NCI-H1048 (cell line): ENCODE measurements at regions not wholly inside any gene's neighbourhood (a gene's known extent, or its start where the extent isn't known, plus 50 kb on each side); places are given as distances from the start of the nearest gene placed in this dataset.
"Not testable (repeated sequence)": the region's sequence is repeated elsewhere in the genome, so short reads cannot be mapped to it uniquely, and the experiment has no call there.

ENCODE experiments used
- DNase-seq: peaks from one replicate; lab custom pipeline; 2025; lab: John Stamatoyannopoulos, UW

DNA sequence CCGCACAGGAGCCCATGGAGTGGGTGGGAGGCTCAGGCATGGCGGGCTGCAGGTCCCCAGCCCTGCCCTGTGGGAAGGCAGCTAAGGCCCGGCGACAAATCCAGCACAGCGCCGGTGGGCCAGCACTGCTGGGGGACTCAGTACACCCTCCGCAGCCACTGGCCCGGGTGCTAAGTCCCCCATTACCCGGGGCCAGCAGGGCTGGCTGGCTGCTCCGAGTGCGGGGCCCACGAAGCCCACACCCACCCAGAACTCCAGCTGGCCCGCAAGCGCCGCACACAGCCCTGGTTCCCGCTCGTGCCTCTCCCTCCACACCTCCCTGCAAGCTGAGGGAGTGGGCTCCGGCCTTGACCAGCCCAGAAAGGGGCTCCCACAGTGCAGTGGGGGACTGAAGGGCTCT is 610.0 kb upstream of the NRG3 start:
- not testable (repeated sequence) for DNase-seq

DNA sequence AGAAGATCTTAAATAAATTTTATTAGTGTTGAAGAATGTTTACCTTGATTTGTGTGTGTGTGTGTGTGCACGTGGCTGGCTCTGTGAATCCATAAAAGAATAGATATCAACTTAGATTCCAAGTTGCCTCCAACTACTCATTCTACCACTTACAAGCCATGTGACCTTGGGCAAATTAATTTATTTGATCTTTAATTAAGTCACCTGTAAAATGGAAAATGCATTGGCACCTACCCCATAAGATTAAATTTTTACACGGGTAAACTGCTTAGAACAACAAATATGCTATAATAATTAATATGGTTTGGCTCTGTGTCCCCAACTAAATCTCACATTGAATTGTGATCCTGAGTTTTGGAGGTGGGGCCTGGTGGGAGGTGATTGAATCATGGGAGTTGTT is 604.9 kb upstream of the NRG3 start:
- no peak for DNase-seq

DNA sequence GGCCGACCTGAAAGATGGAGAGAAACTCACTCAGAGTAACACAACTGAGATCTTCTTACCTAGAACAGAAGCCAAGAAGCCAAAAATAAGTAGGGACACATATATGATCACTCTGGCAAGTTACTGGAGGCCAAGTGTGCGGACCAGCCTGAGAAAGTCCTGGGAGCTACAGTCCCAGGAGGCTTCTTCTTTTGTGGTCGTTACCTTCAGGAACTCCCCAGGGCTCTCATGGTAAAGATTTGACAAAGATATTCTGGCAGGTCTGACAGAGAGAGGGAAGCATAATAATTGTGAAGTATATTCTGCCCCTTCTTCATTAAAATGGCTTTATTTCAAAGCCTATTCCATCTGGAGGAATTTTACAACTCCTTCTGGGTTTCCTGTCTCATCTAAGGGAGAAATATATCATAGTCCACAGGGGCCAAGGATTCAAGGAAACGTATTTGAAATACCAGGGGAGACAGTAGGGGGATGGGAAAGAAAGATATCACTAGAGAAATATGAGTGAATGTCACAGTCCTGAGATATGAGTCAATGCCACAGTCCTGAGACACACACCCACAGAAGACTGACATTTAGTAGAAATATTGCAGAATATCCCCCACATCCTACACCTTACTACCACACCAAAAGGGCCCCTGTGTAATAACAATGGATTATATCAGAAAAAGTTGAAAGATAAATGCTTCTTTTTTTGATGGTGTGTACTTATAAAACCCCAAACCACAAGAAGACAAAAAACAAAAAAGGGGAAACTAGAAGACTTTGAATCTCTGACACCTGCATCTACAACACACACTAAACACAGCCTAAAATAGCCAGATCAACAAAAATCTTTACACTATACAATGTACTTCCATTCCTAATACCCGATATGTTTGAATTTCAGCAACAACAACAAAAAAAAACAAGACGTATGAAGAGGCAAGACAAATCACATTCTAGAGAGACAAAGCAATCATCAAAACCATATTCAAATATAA is 594.2 kb upstream of the NRG3 start:
- no peak for DNase-seq

DNA sequence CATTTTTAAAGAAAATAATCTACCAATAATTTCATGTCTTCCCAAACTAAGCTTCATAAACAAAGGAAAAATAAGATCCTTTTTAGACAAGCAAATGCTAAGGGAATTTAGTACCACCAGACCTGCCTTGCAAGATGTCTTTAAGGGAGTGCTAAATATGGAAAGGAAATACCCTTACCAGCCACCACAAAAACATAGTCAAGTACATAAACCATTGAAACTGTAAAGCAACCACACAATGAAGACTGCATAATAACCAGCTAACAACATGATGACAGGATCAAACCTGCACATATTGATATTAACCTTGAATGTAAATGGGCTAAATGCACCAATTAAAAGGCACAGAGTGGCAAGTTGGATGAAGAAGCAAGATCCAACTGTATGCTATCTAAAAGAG is 586.5 kb upstream of the NRG3 start:
- no peak for DNase-seq

DNA sequence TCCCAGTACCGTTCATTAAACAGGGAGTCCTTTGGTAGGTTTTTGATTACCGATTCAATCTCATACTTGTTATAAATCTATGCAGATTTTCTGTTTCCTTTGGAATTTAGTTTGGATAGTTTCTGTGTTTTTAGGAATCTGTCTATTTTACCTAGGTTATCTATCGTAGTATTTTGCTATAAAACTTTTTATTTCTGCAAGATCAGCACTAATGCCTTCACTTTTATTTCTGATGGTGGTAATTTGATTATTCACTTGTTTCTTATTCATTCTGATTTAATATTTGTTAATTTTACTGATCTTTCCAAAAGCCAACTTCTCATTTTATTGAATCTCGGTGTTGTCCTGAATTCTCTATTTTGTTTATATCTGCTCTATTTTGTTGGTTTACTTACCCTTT is 577.7 kb upstream of the NRG3 start:
- DNase-seq = no peak

DNA sequence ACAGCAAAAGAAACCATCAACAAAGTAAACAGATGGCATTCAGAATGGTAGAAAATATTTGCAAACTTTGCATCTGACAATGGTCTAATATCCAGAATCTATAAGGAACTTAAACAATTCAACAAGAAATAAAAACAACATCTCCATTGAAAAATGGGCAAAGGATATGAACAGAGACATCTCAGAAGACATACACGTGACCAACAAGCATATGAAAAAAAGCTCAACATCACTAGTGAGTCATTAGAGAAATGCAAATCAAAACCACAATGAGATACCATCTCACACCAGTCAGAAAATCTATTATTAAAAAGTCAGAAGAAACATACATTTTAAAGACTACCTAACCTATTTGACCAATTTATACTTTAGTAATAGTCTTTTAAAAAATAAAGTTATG is 571.3 kb upstream of the NRG3 start:
- DNase-seq = no peak

DNA sequence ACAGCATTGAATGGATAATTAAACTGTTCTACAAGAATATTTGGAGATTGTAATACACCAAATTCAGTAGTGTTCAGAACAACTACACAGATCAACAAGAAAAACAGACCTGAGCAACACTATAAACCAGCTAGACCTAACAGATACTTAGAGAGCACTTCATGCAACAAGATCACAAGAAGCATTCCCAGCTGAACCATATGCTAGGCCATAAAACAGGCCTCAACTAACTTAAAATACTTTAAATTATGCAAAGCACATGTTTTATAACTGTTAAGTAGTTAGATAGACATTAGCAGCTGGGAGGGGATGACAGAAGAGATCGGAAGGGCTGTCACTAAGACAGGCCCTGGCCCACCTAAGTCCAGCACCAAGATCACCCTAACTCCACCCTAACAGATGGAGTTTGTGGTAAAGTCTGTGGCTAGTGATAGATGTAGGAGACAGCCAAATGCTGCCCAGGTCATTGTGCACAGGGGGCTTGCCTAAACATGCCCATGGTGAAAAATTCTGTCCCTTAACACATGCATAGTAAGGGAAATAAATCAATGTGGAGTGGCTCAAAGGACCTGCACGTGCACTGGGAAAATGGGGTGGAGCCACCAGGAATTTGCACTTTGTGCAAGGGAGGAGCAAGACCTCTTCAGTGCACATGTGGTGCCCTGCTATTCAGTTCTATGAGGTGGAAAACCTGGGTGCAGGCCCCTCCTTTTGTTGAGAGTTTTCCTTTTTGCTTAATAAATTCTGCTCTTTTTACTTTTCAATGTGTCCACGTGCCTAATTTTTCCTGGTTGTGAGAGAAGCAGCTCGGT is 567.8 kb upstream of the NRG3 start:
- DNase-seq = no peak

DNA sequence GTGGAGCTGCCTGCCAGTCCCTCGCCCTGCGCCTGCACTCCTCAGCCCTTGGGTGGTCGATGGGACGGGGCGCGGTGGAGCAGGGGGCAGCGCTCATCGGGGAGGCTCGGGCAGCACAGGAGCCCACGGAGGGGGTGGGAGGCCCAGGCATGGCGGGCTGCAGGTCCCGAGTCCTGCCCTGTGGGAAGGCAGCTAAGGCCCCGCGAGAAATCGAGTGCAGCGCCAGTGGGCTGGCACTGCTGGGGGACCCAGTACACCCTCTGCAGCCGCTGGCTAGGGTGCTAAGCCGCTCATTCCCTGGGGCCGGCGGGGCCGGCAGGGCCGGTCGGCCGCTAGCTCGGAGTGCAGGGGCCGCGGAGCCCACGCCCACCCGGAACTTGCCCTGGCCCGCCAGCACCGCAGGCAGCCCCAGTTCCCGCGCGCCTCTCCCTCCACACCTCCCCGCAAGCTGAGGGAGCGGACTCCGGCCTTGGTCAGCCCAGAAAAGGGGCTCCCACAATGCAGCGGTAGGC is 565.9 kb upstream of the NRG3 start:
- DNase-seq = no peak

DNA sequence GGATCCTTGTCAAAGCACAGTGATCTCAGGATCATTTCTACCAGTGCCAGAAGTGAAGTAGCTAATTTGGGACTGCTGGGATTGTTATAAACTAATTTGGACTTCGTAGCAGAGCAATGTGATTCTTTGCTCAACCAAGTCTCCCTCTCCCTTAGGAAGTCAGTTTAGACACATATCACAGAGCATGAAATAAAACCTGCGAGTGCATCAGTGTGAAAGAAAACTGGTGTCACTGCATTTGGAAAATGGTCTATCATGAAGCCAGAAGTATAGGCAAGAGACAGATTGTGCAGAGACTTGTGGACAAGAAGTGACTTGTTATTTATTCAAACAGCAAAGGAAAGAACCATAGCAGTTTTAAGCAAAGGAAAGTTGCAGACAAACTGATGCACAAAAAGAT is 560.5 kb upstream of the NRG3 start:
- DNase-seq = no peak

DNA sequence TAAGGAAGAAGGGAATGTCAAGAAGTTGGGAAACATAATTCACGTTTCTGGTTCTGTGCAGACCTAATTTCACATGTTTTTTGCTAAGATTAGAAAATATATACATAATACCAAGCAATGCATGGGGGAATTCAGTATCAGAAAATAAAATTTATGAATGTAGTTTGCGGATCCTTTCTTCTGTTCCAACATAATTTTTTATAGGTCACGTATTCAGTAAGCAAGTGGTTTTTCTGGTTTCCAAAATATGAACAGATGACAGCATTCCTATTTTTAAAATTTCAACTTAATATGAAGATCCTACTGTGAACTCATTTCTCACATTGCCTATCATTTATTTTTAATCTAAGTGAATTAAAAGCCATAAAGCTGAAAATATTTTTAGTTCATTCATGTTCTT is 560.0 kb upstream of the NRG3 start:
- no peak for DNase-seq

DNA sequence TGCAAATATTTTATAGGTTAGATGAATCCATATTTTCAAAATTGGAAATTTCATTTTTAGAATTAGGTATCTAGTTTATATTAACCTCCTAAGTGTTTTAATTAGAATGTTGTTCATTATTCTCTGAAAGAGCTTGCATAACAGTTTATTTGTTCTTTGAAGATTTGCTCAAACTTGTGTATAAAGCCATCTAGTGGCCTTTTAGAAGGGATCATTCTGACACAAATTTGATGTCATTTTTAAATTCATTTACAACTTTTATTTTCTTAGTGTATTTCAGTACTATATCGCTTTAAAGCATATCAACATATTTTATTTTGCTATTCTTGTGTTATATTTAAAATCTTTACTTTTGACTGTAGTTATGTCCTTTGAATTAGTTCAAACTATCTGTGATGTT is 527.0 kb upstream of the NRG3 start:
- no peak for DNase-seq

DNA sequence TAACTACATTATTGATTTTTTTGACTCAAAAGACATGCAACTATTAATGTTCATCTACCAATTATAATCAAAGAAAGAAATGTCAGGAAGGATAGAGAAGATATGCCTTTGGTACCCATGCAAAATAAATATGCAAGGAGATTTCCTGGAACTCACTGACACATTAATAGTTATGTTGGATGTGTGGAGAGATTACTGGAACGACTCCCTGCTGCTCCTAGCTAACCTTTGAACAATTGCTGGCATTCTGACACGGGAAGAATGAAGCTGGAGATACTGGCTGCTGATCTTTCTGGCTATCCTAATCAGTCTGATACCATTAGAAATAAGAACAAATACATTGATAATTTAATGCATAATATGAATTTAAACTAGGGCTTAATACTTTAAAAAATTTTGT is 507.9 kb upstream of the NRG3 start:
- DNase-seq = no peak

DNA sequence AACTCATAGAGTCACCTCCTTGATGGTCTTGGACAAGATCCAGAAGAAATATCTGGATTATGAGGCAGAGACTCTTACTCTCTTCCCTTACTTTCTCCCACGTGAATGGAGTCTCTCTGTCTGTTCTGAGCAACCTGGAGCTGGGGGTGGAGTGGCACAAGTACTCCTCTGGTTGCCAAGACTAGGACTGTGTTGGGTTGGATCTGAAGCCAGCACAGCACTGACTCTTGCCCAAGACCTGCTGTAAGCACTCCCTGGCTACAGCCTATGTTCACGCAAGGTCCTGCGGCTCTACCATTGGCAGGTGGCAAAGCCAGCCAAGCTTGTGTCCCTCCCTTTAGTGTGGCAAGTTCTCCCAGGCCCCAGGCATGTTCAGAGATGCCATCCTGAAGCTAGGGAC is 488.2 kb upstream of the NRG3 start:
- DNase-seq = no peak

DNA sequence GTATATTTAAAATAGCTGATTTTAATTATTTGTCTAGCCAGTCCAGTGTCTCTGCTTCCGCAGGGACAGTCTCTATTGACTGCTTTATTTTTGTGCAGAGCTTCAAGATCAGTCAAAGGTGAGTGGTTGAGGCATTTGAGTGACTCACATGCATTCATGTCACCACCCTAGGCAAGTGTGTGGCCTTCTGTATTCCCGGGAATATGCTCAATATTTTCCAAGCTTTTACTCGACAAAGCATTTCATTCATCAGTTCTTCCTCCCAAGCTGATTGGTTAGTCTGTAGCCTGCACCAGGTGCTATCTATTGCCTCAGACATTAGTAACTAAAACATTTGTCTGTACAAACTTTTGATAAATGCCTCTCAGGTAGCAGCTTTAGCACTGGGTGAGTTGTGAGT is 471.5 kb upstream of the NRG3 start:
- DNase-seq = no peak

DNA sequence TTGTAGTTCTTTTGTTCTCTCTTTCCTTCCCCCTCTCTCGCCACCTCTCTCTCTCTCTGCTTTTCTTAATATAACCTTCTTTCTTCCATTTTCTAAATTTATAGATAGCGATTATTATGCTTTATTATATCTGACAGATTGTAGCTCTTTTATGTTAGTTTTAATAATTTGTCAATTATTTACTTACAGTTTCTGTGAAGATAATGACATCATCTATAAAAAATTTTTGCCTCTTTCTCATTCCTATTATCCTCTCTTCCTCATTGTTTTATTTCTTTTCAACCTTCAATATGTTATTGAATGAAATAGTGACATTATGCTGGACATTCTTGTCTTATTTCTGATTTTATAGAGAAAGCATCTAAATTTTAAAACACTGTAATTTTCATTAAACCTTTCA is 469.6 kb upstream of the NRG3 start:
- no peak for DNase-seq

DNA sequence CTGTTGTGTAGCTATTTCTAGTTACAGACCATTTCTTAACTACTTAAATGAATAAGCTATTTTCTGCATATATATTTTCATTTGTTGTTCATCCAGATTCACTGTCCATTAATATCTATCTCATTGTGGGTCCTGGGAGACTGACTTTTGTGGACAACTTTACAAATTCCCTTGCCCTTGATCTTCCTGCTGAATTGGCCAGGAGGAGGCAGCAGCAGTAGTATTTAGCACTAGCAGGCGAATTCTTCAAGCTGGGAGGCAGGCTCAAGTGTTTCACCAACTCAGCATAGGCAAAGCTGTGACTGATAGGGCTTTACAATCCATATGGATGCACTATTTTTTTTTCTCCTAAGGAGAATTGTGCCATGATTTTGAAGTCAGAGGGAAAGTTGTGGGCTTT is 461.0 kb upstream of the NRG3 start:
- no peak for DNase-seq

DNA sequence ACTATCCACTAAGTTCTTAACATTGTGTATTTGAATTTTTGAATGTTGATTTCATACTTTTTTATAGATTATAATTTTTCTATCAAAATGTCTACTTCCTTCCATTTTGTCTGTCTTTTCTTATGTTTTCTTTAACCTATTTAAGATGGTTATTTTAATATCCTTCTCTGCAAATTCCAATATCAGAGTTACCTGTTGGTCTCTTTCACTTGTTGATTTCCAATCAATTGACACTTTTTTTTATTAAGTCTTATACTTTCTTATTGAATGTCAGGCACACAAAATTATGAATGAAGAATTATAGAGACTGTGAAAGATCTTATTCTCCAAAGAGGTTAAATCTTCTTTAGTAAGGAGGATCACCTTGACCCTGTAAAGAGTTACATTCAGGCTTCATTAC is 448.3 kb upstream of the NRG3 start:
- DNase-seq = no peak

DNA sequence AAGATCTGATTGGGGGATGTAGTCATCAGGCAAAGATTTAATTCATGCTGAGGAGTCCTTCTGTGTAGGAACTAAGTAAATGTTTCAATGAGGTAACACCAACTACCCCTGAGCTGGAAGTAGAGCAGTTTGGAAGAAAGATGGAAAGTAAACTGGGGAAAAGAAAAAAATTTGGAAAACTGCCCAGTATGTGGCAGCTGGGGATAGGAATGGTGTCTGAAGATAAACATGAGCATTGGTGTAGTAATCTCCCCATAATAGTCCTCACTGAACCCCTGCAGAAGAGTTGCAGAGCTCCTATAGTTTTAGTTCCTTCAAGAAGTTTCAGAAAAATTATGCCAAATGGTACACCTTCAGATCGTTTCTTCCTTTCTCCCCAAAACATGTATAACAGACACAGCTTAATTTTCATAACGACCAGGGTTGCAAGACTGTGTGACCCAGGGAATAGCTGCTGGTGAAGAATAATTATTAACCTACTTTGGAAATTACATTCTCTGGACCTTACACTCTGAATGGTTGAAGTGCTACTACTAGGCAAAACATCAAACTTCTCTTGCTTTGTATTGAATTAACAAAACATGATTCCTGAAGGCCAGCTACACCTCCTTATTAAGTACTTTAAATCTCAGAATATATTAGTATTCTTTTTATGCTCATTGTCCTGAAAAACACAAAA is 446.4 kb upstream of the NRG3 start:
- no peak for DNase-seq

DNA sequence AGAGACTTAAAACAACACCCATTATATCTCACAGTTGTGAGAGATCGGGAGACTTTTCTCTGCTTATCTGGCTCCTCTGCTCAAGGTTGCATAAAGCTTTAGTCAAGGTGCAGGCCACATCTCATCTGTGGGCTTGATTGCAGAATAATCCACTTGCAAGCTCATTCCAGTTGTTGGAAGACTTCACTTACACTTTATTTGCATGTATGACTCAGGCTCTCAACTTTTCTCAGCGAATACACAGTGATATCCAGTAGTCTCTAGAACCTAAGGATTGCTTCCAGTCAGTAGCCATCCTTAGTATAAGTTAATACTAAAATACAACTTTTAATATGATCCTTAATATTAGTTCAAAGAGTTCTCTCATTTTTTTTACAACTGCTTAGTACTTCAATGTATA is 435.5 kb upstream of the NRG3 start:
- DNase-seq = no peak

DNA sequence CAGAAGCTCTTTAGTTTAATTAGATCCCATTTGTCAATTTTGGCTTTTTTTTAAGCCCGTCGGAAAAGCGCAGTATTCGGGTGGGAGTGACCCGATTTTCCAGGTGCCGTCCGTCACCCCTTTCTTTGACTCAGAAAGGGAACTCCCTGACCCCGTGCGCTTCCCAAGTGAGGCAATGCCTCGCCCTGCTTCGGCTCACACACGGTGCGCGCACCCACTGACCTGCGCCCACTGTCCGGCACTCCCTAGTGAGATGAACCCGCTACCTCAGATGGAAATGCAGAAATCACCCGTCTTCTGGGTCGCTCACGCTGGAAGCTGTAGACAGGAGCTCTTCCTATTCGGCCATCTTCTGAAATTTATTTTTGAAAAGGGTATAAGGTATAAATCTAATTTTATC is 433.4 kb upstream of the NRG3 start:
- not testable (repeated sequence) for DNase-seq

DNA sequence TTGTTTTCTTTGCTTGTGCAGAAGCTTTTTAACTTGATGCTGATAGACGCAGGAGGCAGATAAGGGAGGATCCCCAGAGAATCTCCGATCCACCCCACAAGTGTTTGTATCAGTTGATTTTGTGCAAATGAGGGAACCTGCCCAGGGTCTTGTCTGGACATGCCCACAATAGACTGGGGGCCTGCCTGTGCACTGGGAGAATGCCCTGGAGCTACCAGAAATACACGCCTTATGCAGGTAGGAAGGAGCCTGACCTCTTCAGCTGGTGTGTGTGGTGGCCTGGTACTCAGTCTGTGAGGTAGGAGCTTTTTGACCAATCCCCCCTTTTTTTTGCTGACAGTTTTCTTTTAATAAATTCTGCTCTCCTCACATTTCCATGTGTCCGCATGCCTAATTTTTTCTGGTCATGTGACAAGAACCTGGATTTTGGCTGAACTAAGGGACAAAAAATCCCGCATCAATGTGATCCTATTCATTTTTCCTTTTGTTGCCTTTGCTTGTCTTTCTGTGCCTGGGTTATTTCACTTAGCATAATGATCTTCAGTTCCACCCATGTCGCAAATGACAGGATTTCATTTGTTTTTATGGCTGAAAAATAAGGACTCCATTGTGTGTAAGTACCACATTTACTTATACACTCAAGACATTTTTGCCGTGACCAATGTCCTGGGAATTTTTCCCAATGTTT is 430.6 kb upstream of the NRG3 start:
- no peak for DNase-seq

DNA sequence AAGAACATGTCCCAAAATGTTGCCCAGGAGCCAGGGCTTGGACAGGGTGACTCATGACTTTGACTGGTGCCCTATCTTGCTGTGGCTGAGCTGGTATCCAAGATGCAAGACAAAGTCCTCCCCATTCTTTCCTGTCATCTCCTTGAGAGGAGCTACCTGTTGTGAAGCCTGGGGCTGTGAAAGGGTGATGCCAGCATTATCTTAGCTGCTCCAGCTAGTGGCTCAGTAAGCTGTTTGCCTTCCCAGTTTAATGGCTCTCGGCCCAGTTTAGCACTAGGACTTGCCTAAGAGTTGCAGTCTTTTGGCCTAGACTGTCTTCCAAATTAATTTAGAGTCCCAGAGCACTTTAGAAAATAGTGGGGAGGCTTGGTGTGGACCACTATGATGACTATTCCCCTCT is 424.3 kb upstream of the NRG3 start:
- DNase-seq = no peak
